Endodermal cell (in vitro differentiated cells): ENCODE measurements at regions not wholly inside any gene's neighbourhood (a gene's known extent, or its start where the extent isn't known, plus 50 kb on each side); places are given as distances from the start of the nearest gene placed in this dataset.

Source experiments
- DNase-seq: peaks from one replicate; pipeline ENCODE4 v3.0.0-alpha.2; 2017
- H3K27ac ChIP-seq: 2 replicates; pipeline ENCODE4 v1.5.1; 2013; ENCODE audit warnings: mild to moderate bottlenecking, low read depth, low read length, moderate library complexity
- H3K27me3 ChIP-seq: 2 replicates; pipeline ENCODE4 v1.6.1; 2013; ENCODE audit warnings: mild to moderate bottlenecking, low read length, moderate library complexity; ENCODE audit not compliant: insufficient read depth, control insufficient read depth, poor library complexity, severe bottlenecking
- H3K36me3 ChIP-seq: 2 replicates; pipeline ENCODE4 v1.7.0; 2013; ENCODE audit warnings: mild to moderate bottlenecking, low read length, moderate library complexity; ENCODE audit not compliant: control insufficient read depth, insufficient read depth
- H3K4me1 ChIP-seq: one replicate; pipeline ENCODE4 v1.7.0; 2013; ENCODE audit warnings: low read length; ENCODE audit not compliant: control insufficient read depth, insufficient read depth
- H3K4me3 ChIP-seq: 2 replicates; pipeline ENCODE4 v1.5.1; 2013; ENCODE audit warnings: mild to moderate bottlenecking, low read length, moderate library complexity
- H3K9ac ChIP-seq: 2 replicates; pipeline ENCODE4 v1.6.1; 2013; ENCODE audit warnings: mild to moderate bottlenecking, low read length, moderate library complexity; ENCODE audit not compliant: poor library complexity, severe bottlenecking; ENCODE audit errors: extremely low read depth
- H3K9me3 ChIP-seq: 2 replicates; pipeline ENCODE4 v1.6.1; 2013; ENCODE audit warnings: mild to moderate bottlenecking, low read length, moderate library complexity; ENCODE audit not compliant: control insufficient read depth
- H3K27ac Mint-ChIP-seq: 2 replicates; pipeline ENCODE4 v1.8.0; 2020; ENCODE audit warnings: mixed read lengths
- H3K27me3 Mint-ChIP-seq: 2 replicates; pipeline ENCODE4 v1.8.0; 2021; ENCODE audit warnings: mild to moderate bottlenecking, mixed read lengths; ENCODE audit not compliant: insufficient read depth
- H3K36me3 Mint-ChIP-seq: 2 replicates; pipeline ENCODE4 v1.8.0; 2020; ENCODE audit warnings: low read depth, mixed read lengths
- H3K4me1 Mint-ChIP-seq: 2 replicates; pipeline ENCODE4 v1.8.0; 2020; ENCODE audit warnings: mixed read lengths
- H3K4me3 Mint-ChIP-seq: 2 replicates; pipeline ENCODE4 v1.8.0; 2020; ENCODE audit warnings: mild to moderate bottlenecking, moderate library complexity, mixed read lengths
- H3K9me3 Mint-ChIP-seq: 2 replicates; pipeline ENCODE4 v1.8.0; 2020; ENCODE audit warnings: mild to moderate bottlenecking, mixed read lengths
- CTCF ChIP-seq: fragments of 200-600 bp; sonication (generic); conservative IDR thresholded peaks from 2 replicates; pipeline ENCODE4 v1.5.0; 2021; ENCODE audit warnings: antibody characterized with exemption, mild to moderate bottlenecking
- WGBS, 2 experiments: methylation state at CpG; one replicate each; pipeline versions ENCODE4 v1.1.5 to v1.1.7; 2013; ENCODE audit warnings: missing lambda C conversion rate in 2 of 2, mixed read lengths in 1 of 2; ENCODE audit not compliant: insufficient coverage in 1 of 2, insufficient read length in 1 of 2; 5-methylcytosine and 5-hydroxymethylcytosine counted together

GRCh38 chr10:35794703-35795102, 152.6 kb upstream of the FZD8 start:
- 91 to 100% methylated on average over 5 to 12 of the region's 12 CpGs for WGBS, 2 experiments
- Histone ChIP-seq H3K4me1 (no peaks in the 10 kb centered on the region), H3K9ac (no peak overlapping the region), H3K4me3 (no peak overlapping the region), H3K27me3 (no peaks in the 10 kb centered on the region), H3K9me3 (no peaks in the 10 kb centered on the region), H3K27ac (no peak overlapping the region), H3K36me3 (no peaks in the 10 kb centered on the region)
- Mint-ChIP-seq H3K36me3 (no peaks in the 10 kb centered on the region), H3K27me3 (peaks cover 7% of the 10 kb centered on the region), H3K9me3 (no peaks in the 10 kb centered on the region), H3K4me3 (no peak overlapping the region), H3K27ac (no peak overlapping the region), H3K4me1 (peaks cover 7% of the 10 kb centered on the region)
- DNase-seq = no peak
- peak; percentile 26 for TF ChIP-seq CTCF

- Histone ChIP-seq H3K9ac (no peak overlapping the region), H3K4me3 (no peak overlapping the region), H3K27me3 (no peaks in the 10 kb centered on the region), H3K27ac (no peak overlapping the region), H3K36me3 (no peaks in the 10 kb centered on the region), H3K4me1 (no peaks in the 10 kb centered on the region), H3K9me3 (peaks cover 12% of the 10 kb centered on the region)
- Mint-ChIP-seq H3K27ac (no peak overlapping the region), H3K36me3 (no peaks in the 10 kb centered on the region), H3K4me3 (no peak overlapping the region), H3K27me3 (peaks cover 7% of the 10 kb centered on the region), H3K9me3 (peaks cover 13% of the 10 kb centered on the region), H3K4me1 (peaks cover 7% of the 10 kb centered on the region)
- 87 to 92% methylated on average over 7 of the region's 7 CpGs for WGBS, 2 experiments
- TF ChIP-seq CTCF = no peak
- no peak for DNase-seq
These were observed 150.2 kb upstream of the FZD8 start for GRCh38 chr10:35792291-35792690.

GRCh38 chr10:35789996-35790395, 147.9 kb upstream of the FZD8 start:
- Mint-ChIP-seq H3K4me1 (peaks cover 3% of the 10 kb centered on the region), H3K36me3 (peaks cover 3% of the 10 kb centered on the region), H3K27me3 (peaks cover 7% of the 10 kb centered on the region), H3K27ac (no peak overlapping the region), H3K4me3 (no peak overlapping the region), H3K9me3 (peaks cover 32% of the 10 kb centered on the region)
- TF ChIP-seq CTCF = no peak
- H3K36me3 ChIP-seq = no peaks in the 10 kb centered on the region
- 91 to 97% methylated on average over 4 to 7 of the region's 7 CpGs for WGBS, 2 experiments
- H3K4me1 ChIP-seq = no peaks in the 10 kb centered on the region
- no peaks in the 10 kb centered on the region for H3K27me3 ChIP-seq
- DNase-seq = no peak
- H3K9me3 ChIP-seq = peaks cover 27% of the 10 kb centered on the region
- no peak overlapping the region for H3K4me3 ChIP-seq
- no peak overlapping the region for H3K9ac ChIP-seq
- H3K27ac ChIP-seq = no peak overlapping the region
